Keratinocyte (primary cell): ENCODE measurements at regions not wholly inside any gene's neighbourhood (a gene's known extent, or its start where the extent isn't known, plus 50 kb on each side); places are given as distances from the start of the nearest gene placed in this dataset.

ENCODE experiments used
- EZH2 ChIP-seq: IDR thresholded peaks from one replicate; pipeline ENCODE4 v1.6.1; 2012; ENCODE audit warnings: inconsistent platforms, mild to moderate bottlenecking, low read length, moderate library complexity
- TF ChIP-seq, protein P1 (sequence below), 3 experiments: IDR thresholded peaks in 1 of 3; conservative IDR thresholded peaks in 1 of 3; optimal IDR thresholded peaks in 1 of 3; 2 replicates in 2 of 3; 3 replicates in 1 of 3; pipeline versions ENCODE3 to v1.5.1; 2011; ENCODE audit warnings: low read length in 3 of 3, mild to moderate bottlenecking in 3 of 3, moderate library complexity in 2 of 3, control low read depth in 1 of 3, inconsistent platforms in 1 of 3; ENCODE audit not compliant: insufficient read depth in 2 of 3; ENCODE audit errors: extremely low read depth in 1 of 3

DNA sequence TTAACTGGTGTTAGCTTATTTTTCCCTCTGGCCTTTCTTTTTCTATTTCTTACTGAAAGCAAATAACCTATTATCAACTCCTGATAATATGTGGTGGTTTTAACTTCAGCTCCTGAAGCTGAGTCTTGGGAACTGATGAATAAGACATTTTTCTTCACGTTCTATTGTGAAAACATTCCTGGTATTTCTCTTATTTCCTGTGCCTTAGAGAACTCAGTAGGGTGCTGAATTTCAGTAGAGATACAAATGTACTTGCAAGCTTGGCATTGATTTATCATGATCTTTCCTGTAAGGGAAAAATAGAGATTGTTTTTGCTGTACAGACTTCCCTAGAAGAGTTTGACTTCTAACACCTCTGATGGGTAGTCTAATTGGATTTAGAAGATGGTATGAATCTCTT, 52.8 kb upstream of the DCC start:
- TF ChIP-seq, protein P1, sequence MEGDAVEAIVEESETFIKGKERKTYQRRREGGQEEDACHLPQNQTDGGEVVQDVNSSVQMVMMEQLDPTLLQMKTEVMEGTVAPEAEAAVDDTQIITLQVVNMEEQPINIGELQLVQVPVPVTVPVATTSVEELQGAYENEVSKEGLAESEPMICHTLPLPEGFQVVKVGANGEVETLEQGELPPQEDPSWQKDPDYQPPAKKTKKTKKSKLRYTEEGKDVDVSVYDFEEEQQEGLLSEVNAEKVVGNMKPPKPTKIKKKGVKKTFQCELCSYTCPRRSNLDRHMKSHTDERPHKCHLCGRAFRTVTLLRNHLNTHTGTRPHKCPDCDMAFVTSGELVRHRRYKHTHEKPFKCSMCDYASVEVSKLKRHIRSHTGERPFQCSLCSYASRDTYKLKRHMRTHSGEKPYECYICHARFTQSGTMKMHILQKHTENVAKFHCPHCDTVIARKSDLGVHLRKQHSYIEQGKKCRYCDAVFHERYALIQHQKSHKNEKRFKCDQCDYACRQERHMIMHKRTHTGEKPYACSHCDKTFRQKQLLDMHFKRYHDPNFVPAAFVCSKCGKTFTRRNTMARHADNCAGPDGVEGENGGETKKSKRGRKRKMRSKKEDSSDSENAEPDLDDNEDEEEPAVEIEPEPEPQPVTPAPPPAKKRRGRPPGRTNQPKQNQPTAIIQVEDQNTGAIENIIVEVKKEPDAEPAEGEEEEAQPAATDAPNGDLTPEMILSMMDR (optimal IDR thresholded peaks at IDR 0.05 in 1 of 3, IDR thresholded peaks at IDR 0.05 in 1 of 3, conservative IDR thresholded peaks at IDR 0.05 in 1 of 3; ENCODE audit: extremely low read depth in 1 of 3, insufficient read depth in 2 of 3, low read length in 3 of 3) = no peak
- no peak for TF ChIP-seq EZH2
